ENCODE measurements at regions not wholly inside any gene's neighbourhood (a gene's known extent, or its start where the extent isn't known, plus 50 kb on each side); places are given as distances from the start of the nearest gene placed in this dataset.

GRCh38 chr2:198762441-198762840 lies 695.3 kb downstream of the SATB2 start:
- TF ChIP-seq CTCF (IDR thresholded peaks at IDR 0.05), result no peak
- no peak for TF ChIP-seq POLR2A (IDR thresholded peaks at IDR 0.05; ENCODE audit: low read depth)
- no peak for TF ChIP-seq POLR2AphosphoS5 (IDR thresholded peaks at IDR 0.05)

Data from esophagus muscularis mucosa (tissue), 3 donors.